Suprapubic skin (tissue), 4 donors: ENCODE measurements at regions not wholly inside any gene's neighbourhood (a gene's known extent, or its start where the extent isn't known, plus 50 kb on each side); places are given as distances from the start of the nearest gene placed in this dataset.

Experiments used
- DNase-seq, 2 donors: peaks; one replicate each; pipeline ENCODE4 v3.0.0-alpha.2; 2019; ENCODE audit warnings: low spot score in 2 of 2
- H3K27ac ChIP-seq: fragments of 200-600 bp; sonication (generic); one replicate; pipeline ENCODE4 v1.5.1; 2019
- H3K27me3 ChIP-seq: fragments of 200-600 bp; sonication (generic); one replicate; pipeline ENCODE4 v1.5.1; 2019
- H3K36me3 ChIP-seq: fragments of 200-600 bp; sonication (generic); one replicate; pipeline ENCODE4 v1.5.1; 2019
- H3K4me1 ChIP-seq: fragments of 200-600 bp; sonication (generic); one replicate; pipeline ENCODE4 v1.5.1; 2019
- H3K4me3 ChIP-seq: fragments of 200-600 bp; sonication (generic); one replicate; pipeline ENCODE4 v1.5.1; 2019; ENCODE audit warnings: mild to moderate bottlenecking
- H3K9me3 ChIP-seq: fragments of 200-600 bp; sonication (generic); one replicate; pipeline ENCODE4 v1.5.1; 2019
- EP300 ChIP-seq: sonication (generic); formaldehyde crosslinking; IDR thresholded peaks from one replicate; pipeline ENCODE4 v1.6.1; 2017; ENCODE audit warnings: antibody characterized with exemption
- POLR2A ChIP-seq, 2 donors: fragments of 450-650 bp; IDR thresholded peaks; one replicate each; pipeline ENCODE4 v1.6.1; 2017; ENCODE audit warnings: antibody characterized with exemption in 2 of 2, mild to moderate bottlenecking in 2 of 2, moderate library complexity in 2 of 2
- POLR2AphosphoS5 ChIP-seq, 3 donors: sonication (generic); formaldehyde crosslinking; IDR thresholded peaks; one replicate each; pipeline ENCODE4 v1.6.1; 2017; ENCODE audit warnings: antibody characterized with exemption in 3 of 3
- WGBS: methylation state at CpG from one replicate; pipeline ENCODE4 v1.1.5; 2018; 5-methylcytosine and 5-hydroxymethylcytosine counted together
- TF ChIP-seq, protein P1 (sequence below), 2 donors: fragments of 200-600 bp in 1 of 2; fragments of 450-650 bp in 1 of 2; sonication (generic) in 1 of 2; IDR thresholded peaks; one replicate each; pipeline ENCODE4 v1.5.1; 2016 to 2019; ENCODE audit warnings: antibody characterized with exemption in 2 of 2, mild to moderate bottlenecking in 1 of 2, moderate library complexity in 1 of 2

GRCh38 chr5:143492783-143493182 is 89.3 kb upstream of the NR3C1 start:
- no peak overlapping the region for H3K4me3 ChIP-seq
- TF ChIP-seq POLR2AphosphoS5 (IDR thresholded peaks at IDR 0.05), result no peak
- TF ChIP-seq, protein P1, sequence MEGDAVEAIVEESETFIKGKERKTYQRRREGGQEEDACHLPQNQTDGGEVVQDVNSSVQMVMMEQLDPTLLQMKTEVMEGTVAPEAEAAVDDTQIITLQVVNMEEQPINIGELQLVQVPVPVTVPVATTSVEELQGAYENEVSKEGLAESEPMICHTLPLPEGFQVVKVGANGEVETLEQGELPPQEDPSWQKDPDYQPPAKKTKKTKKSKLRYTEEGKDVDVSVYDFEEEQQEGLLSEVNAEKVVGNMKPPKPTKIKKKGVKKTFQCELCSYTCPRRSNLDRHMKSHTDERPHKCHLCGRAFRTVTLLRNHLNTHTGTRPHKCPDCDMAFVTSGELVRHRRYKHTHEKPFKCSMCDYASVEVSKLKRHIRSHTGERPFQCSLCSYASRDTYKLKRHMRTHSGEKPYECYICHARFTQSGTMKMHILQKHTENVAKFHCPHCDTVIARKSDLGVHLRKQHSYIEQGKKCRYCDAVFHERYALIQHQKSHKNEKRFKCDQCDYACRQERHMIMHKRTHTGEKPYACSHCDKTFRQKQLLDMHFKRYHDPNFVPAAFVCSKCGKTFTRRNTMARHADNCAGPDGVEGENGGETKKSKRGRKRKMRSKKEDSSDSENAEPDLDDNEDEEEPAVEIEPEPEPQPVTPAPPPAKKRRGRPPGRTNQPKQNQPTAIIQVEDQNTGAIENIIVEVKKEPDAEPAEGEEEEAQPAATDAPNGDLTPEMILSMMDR (IDR thresholded peaks at IDR 0.05), result no peak
- TF ChIP-seq EP300, result no peak
- no peak for TF ChIP-seq POLR2A (IDR thresholded peaks at IDR 0.05)

DNA sequence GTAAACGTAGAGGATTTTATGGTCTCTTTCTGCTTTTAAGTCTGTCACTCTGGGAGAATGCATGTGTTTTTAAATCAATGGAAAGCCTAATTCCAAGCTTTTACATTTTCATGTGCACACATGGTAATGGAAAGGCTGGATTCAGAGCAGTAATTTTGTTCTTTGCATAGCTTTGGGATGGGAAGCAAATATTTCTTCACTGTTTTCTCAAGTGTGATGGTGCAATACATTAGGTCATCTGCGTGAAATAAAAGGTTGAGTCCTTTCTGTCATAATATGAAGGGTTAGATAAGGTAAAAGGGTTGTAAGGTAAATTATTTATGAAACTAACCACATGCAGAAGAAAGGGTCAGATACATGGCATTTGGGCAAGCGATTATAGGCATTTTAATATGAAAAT is 88.2 kb upstream of the NR3C1 start:
- TF ChIP-seq EP300, result no peak
- TF ChIP-seq POLR2A (IDR thresholded peaks at IDR 0.05), result no peak
- TF ChIP-seq, protein P1 (IDR thresholded peaks at IDR 0.05), result no peak
- no peak for TF ChIP-seq POLR2AphosphoS5 (IDR thresholded peaks at IDR 0.05)
- WGBS, result 92% methylated on average over 3 of the region's 3 CpGs
- Histone ChIP-seq H3K4me3 (no peak overlapping the region), H3K27ac (no peak overlapping the region), H3K4me1 (peaks cover 31% of the 10 kb centered on the region), H3K9me3 (no peaks in the 10 kb centered on the region), H3K36me3 (no peaks in the 10 kb centered on the region), H3K27me3 (no peaks in the 10 kb centered on the region)
- DNase-seq, result no peak

More at GRCh38 chr5:143492783-143493182, 89.3 kb upstream of the NR3C1 start:
- no peak for DNase-seq
- no peak overlapping the region for H3K27ac ChIP-seq
- peaks cover 33% of the 10 kb centered on the region for H3K4me1 ChIP-seq
- no peaks in the 10 kb centered on the region for H3K36me3 ChIP-seq
- no peaks in the 10 kb centered on the region for H3K9me3 ChIP-seq
- H3K27me3 ChIP-seq, result no peaks in the 10 kb centered on the region

DNA sequence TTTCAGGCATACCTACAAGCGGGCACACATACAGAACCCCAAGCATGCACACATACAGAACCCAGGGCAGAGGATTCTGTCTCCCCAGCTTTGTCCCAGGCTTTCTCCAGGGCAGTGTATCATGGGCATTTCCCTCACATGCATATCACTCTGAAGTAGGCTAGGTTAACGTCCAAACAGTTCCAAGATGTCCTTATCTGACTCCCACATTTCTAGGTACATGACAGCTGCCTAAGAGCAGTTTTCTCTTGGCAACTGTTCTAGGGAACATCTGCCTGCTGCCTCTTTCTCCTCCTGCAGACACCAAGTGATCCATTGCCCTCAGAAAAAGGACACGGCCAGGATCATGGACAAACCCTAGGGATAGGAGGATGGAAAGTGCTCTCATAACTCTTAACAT is 84.9 kb upstream of the NR3C1 start:
- Histone ChIP-seq H3K27me3 (no peaks in the 10 kb centered on the region), H3K27ac (no peak overlapping the region), H3K36me3 (no peaks in the 10 kb centered on the region), H3K4me1 (no peaks in the 10 kb centered on the region), H3K9me3 (no peaks in the 10 kb centered on the region), H3K4me3 (no peak overlapping the region)
- TF ChIP-seq, protein P1 (IDR thresholded peaks at IDR 0.05), result no peak
- TF ChIP-seq POLR2AphosphoS5 (IDR thresholded peaks at IDR 0.05) (no peak), POLR2A (IDR thresholded peaks at IDR 0.05) (no peak)
- WGBS, result 55% methylated on average over 3 of the region's 3 CpGs
- DNase-seq, result no peak

DNA sequence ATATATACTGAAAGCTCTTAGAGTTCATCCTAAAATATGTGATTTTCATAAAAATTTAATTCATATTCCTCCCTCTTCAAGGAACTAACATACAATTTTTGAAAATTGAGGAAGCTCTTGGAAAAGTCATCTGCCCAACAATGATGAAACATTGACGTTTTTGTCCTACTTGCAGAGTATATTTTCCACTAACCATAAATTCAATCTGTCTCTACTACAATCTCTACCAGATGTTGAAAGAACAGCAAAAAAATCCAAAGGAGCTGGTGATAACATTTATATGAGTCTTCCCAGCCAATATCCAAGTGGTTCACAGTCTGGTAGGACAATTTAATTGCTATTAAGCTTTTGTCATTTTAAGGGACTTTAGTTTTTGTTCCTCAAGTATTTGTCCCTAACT is 81.1 kb upstream of the NR3C1 start:
- no peaks in the 10 kb centered on the region for H3K9me3 ChIP-seq

GRCh38 chr5:143481697-143482531 is 78.4 kb upstream of the NR3C1 start:
- no peaks in the 10 kb centered on the region for H3K9me3 ChIP-seq
- H3K4me1 ChIP-seq, result no peaks in the 10 kb centered on the region
- 86% methylated on average over 4 of the region's 4 CpGs for WGBS
- DNase-seq, result no peak
- no peak overlapping the region for H3K27ac ChIP-seq
- H3K4me3 ChIP-seq, result no peak overlapping the region
- TF ChIP-seq EP300 (no peak), POLR2A (IDR thresholded peaks at IDR 0.05) (no peak), POLR2AphosphoS5 (IDR thresholded peaks at IDR 0.05) (no peak)
- TF ChIP-seq, protein P1 (IDR thresholded peaks at IDR 0.05), result no peak
- H3K36me3 ChIP-seq, result no peaks in the 10 kb centered on the region
- no peaks in the 10 kb centered on the region for H3K27me3 ChIP-seq

More for the DNA sequence above, 81.1 kb upstream of the NR3C1 start:
- TF ChIP-seq POLR2A (IDR thresholded peaks at IDR 0.05) (no peak), POLR2AphosphoS5 (IDR thresholded peaks at IDR 0.05) (no peak), EP300 (no peak)
- TF ChIP-seq, protein P1 (IDR thresholded peaks at IDR 0.05), result no peak
- H3K4me3 ChIP-seq, result no peak overlapping the region
- H3K4me1 ChIP-seq, result no peaks in the 10 kb centered on the region
- H3K36me3 ChIP-seq, result no peaks in the 10 kb centered on the region
- WGBS, result 59% methylated on average over 1 of the region's 1 CpG
- DNase-seq, result no peak
- no peak overlapping the region for H3K27ac ChIP-seq
- no peaks in the 10 kb centered on the region for H3K27me3 ChIP-seq
